H1 (cell line): ENCODE measurements at regions not wholly inside any gene's neighbourhood (a gene's known extent, or its start where the extent isn't known, plus 50 kb on each side); places are given as distances from the start of the nearest gene placed in this dataset.

ENCODE experiments used
- CTCF ChIA-PET: fragments of 300-600 bp; sonication (Branson Sonifier 250); formaldehyde crosslinking; loops from one replicate; lab custom pipeline; 2021; ENCODE audit not compliant: partially characterized antibody; lab: Charles Lee
- POLR2A ChIA-PET: fragments of 300-600 bp; sonication (Branson Sonifier 250); formaldehyde crosslinking; loops from one replicate; lab custom pipeline; 2021; ENCODE audit warnings: inconsistent platforms; ENCODE audit not compliant: partially characterized antibody; lab: Charles Lee
- DNase-seq, 2 experiments: peaks; one replicate each; pipeline versions ENCODE4 v3.0.0 to v3.0.0-alpha.2; 2010 to 2022; ENCODE audit warnings: low spot score in 2 of 2, low read depth in 1 of 2, mixed read lengths in 1 of 2
- FAIRE-seq: peaks from 2 replicates; lab custom pipeline; 2011; peaks lifted over from hg19 to GRCh38; lab: Jason Lieb, UNC
- H2AFZ ChIP-seq: 2 replicates; pipeline ENCODE4 v1.8.1; 2012; ENCODE audit warnings: low read length, inconsistent platforms
- H2AK5ac ChIP-seq: 2 replicates; pipeline ENCODE4 v1.6.1; 2013; ENCODE audit warnings: low read depth, low read length
- H2BK120ac ChIP-seq: replicated peaks from 2 replicates; pipeline ENCODE3; 2013; ENCODE audit warnings: low read depth, low read length, inconsistent platforms
- H2BK12ac ChIP-seq: 2 replicates; pipeline ENCODE4 v1.6.1; 2013; ENCODE audit warnings: low read depth, low read length
- H2BK15ac ChIP-seq: 2 replicates; pipeline ENCODE4 v1.6.1; 2013; ENCODE audit warnings: low read length
- H2BK20ac ChIP-seq: 2 replicates; pipeline ENCODE4 v1.6.1; 2013; ENCODE audit warnings: low read length
- H2BK5ac ChIP-seq: 2 replicates; pipeline ENCODE4 v1.6.1; 2013; ENCODE audit warnings: low read depth, low read length
- H3K14ac ChIP-seq: 2 replicates; pipeline ENCODE4 v1.6.1; 2013; ENCODE audit warnings: inconsistent platforms; ENCODE audit not compliant: insufficient read length
- H3K18ac ChIP-seq: 2 replicates; pipeline ENCODE4 v1.6.1; 2013; ENCODE audit warnings: low read length; ENCODE audit errors: extremely low read depth
- H3K23ac ChIP-seq: 2 replicates; pipeline ENCODE4 v1.6.1; 2013; ENCODE audit warnings: inconsistent platforms; ENCODE audit not compliant: insufficient read length
- H3K23me2 ChIP-seq: 2 replicates; pipeline ENCODE4 v1.6.1; 2013; ENCODE audit warnings: low read depth, low read length
- H3K27ac ChIP-seq: 2 replicates; pipeline ENCODE4 v1.6.1; 2011; ENCODE audit warnings: low read depth, low read length, inconsistent platforms
- H3K27me3 ChIP-seq, 4 experiments: replicated peaks in 1 of 4; 1 replicate in 1 of 4; 2 replicates in 3 of 4; pipeline versions ENCODE4 v1.6.1 to v1.8.1; 2011 to 2013; ENCODE audit warnings: low read length in 3 of 4, mild to moderate bottlenecking in 3 of 4, inconsistent platforms in 2 of 4, mixed read lengths in 2 of 4, moderate library complexity in 1 of 4; ENCODE audit not compliant: control insufficient read depth in 3 of 4, insufficient read depth in 3 of 4; ENCODE audit errors: extremely low read depth in 1 of 4
- H3K36me3 ChIP-seq, 4 experiments: 2 replicates each; pipeline versions ENCODE4 v1.6.1 to v1.8.1; 2011 to 2013; ENCODE audit warnings: mild to moderate bottlenecking in 4 of 4, low read length in 3 of 4, moderate library complexity in 2 of 4, control low read depth in 1 of 4, inconsistent platforms in 1 of 4; ENCODE audit not compliant: insufficient read depth in 4 of 4, control insufficient read depth in 2 of 4
- H3K4ac ChIP-seq: replicated peaks from 2 replicates; pipeline ENCODE3; 2013; ENCODE audit warnings: low read length, low read depth, mixed read lengths, inconsistent platforms; ENCODE audit not compliant: insufficient read length
- H3K4me1 ChIP-seq, 4 experiments: replicated peaks in 1 of 4; 1 replicate in 1 of 4; 2 replicates in 3 of 4; pipeline versions ENCODE4 v1.6.1 to v1.8.1; 2011 to 2013; ENCODE audit warnings: low read length in 3 of 4, inconsistent platforms in 2 of 4, mixed read lengths in 1 of 4; ENCODE audit not compliant: insufficient read depth in 4 of 4, control insufficient read depth in 3 of 4
- H3K4me2 ChIP-seq, 2 experiments: 2 replicates each; pipeline versions ENCODE4 v1.6.1 to v1.8.1; 2011 to 2013; ENCODE audit warnings: low read depth in 2 of 2, low read length in 2 of 2, control low read depth in 1 of 2, inconsistent platforms in 1 of 2, mild to moderate bottlenecking in 1 of 2; ENCODE audit not compliant: insufficient read depth in 1 of 2
- H3K4me3 ChIP-seq, 4 experiments: fragments of 200-600, 300-600 bp in 1 of 4; sonication (generic), shearing (Covaris generic), sonication (Bioruptor Twin) in 1 of 4; 2 replicates each; pipeline versions ENCODE4 v1.5.1 to v1.8.1; 2011 to 2016; ENCODE audit warnings: low read length in 4 of 4, low read depth in 3 of 4, control low read depth in 2 of 4, inconsistent platforms in 2 of 4, mild to moderate bottlenecking in 2 of 4, mixed read lengths in 1 of 4, moderate library complexity in 1 of 4; ENCODE audit not compliant: insufficient read depth in 2 of 4; ENCODE audit errors: extremely low read depth in 1 of 4
- H3K56ac ChIP-seq: replicated peaks from 2 replicates; pipeline ENCODE3; 2013; ENCODE audit warnings: low read depth, mild to moderate bottlenecking, mixed read lengths, low read length, inconsistent platforms; ENCODE audit not compliant: insufficient read length
- H3K79me1 ChIP-seq: 2 replicates; pipeline ENCODE4 v1.6.1; 2013; ENCODE audit warnings: low read depth, low read length, control low read depth
- H3K79me2 ChIP-seq, 2 experiments: 2 replicates each; pipeline versions ENCODE4 v1.6.1 to v1.8.1; 2012 to 2013; ENCODE audit warnings: low read length in 2 of 2, mild to moderate bottlenecking in 2 of 2, inconsistent platforms in 1 of 2; ENCODE audit not compliant: insufficient read depth in 2 of 2, control insufficient read depth in 1 of 2
- H3K9ac ChIP-seq, 4 experiments: replicated peaks in 1 of 4; 1 replicate in 1 of 4; 2 replicates in 3 of 4; pipeline versions ENCODE4 v1.6.1 to v1.8.1; 2011 to 2013; ENCODE audit warnings: low read depth in 3 of 4, low read length in 3 of 4, control low read depth in 2 of 4, mild to moderate bottlenecking in 2 of 4, moderate library complexity in 2 of 4, inconsistent platforms in 1 of 4; ENCODE audit errors: extremely low read depth in 1 of 4
- H3K9me3 ChIP-seq, 2 experiments: 2 replicates each; pipeline versions ENCODE4 v1.6.1 to v1.8.1; 2012 to 2013; ENCODE audit warnings: mild to moderate bottlenecking in 2 of 2, moderate library complexity in 2 of 2, control low read depth in 1 of 2, inconsistent platforms in 1 of 2, low read depth in 1 of 2, low read length in 1 of 2, mixed read lengths in 1 of 2; ENCODE audit not compliant: insufficient read depth in 2 of 2
- H4K20me1 ChIP-seq, 2 experiments: replicated peaks in 1 of 2; 2 replicates each; pipeline versions ENCODE3 to v1.8.1; 2011 to 2013; ENCODE audit warnings: inconsistent platforms in 2 of 2, low read length in 2 of 2, mild to moderate bottlenecking in 1 of 2; ENCODE audit not compliant: insufficient read depth in 2 of 2, control insufficient read depth in 1 of 2
- H4K5ac ChIP-seq: 2 replicates; pipeline ENCODE4 v1.6.1; 2013; ENCODE audit warnings: low read length, low read depth, mixed read lengths, inconsistent platforms; ENCODE audit not compliant: insufficient read length
- H4K8ac ChIP-seq: 2 replicates; pipeline ENCODE4 v1.8.0; 2013; ENCODE audit warnings: mild to moderate bottlenecking, moderate library complexity, low read length, inconsistent platforms; ENCODE audit not compliant: insufficient read depth; ENCODE audit errors: extremely low read depth
- H4K91ac ChIP-seq: replicated peaks from 2 replicates; pipeline ENCODE3; 2013; ENCODE audit warnings: low read length, mixed read lengths, inconsistent platforms; ENCODE audit not compliant: insufficient read length
- WGBS, 2 experiments: shearing (Covaris generic) in 1 of 2; methylation state at CpG; one replicate each; pipeline versions ENCODE4 v1.1.6 to v1.1.7; 2013 to 2015; ENCODE audit warnings: low lambda C conversion rate in 2 of 2, mixed read lengths in 2 of 2, inconsistent platforms in 1 of 2, low coverage in 1 of 2, missing lambda C conversion rate in 1 of 2; ENCODE audit not compliant: insufficient replicate concordance in 2 of 2, insufficient coverage in 1 of 2, insufficient read length in 1 of 2; ENCODE audit errors: extremely low coverage in 1 of 2, missing lambda C conversion rate in 1 of 2; 5-methylcytosine and 5-hydroxymethylcytosine counted together

DNA sequence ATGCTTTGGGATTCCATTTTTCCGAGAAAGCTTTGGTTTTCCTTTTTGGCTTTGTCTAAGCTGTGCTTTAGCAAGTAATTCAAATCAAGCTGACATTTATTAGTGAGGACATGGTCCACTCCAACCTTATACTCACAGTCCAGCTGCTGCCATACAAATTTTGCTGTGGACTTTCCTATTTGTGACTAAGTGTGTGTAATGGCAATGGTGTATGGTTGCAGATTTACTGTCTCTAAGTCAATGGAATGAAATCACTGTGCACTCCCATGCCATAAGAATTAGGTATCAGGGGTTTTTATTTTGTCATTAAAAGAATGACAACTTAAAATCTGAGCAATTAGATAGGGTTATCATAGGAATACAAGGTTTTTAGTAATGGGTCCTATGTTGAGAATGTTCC lies 530.0 kb downstream of the CCDC171 start:
- no peak overlapping the region for H3K4ac ChIP-seq
- no peak overlapping the region for H2BK15ac ChIP-seq
- no peak overlapping the region for H2AK5ac ChIP-seq
- H3K27me3 ChIP-seq = no peaks in the 10 kb centered on the region
- no peak overlapping the region for H3K27ac ChIP-seq
- no peak overlapping the region for H4K5ac ChIP-seq
- no peaks in the 10 kb centered on the region for H3K4me1 ChIP-seq
- FAIRE-seq = no peak
- H4K20me1 ChIP-seq = no peaks in the 10 kb centered on the region
- no peak overlapping the region for H3K4me3 ChIP-seq
- no peak overlapping the region for H2BK20ac ChIP-seq
- H4K8ac ChIP-seq = no peak overlapping the region
- H3K9ac ChIP-seq = no peak overlapping the region
- no peak overlapping the region for H3K14ac ChIP-seq
- POLR2A ChIA-PET = interaction anchor here (0.7 kb wide), 1 partner anchor 72 kb away, joined by 3 read pairs; no protein-coding TSS in a partner anchor
- H3K36me3 ChIP-seq = no peaks in the 10 kb centered on the region
- WGBS, 2 experiments = 78% methylated on average over 1 of the region's 1 CpG; no CpG with 5 or more reads in 1 of the 2 experiments
- no peak overlapping the region for H2BK12ac ChIP-seq
- CTCF ChIA-PET = interaction anchor here (0.6 to 2.3 kb wide), 5 partner anchors 20 to 50 kb away, joined by 3 to 7 read pairs (median 4); no protein-coding TSS in a partner anchor
- H3K23ac ChIP-seq = no peak overlapping the region
- DNase-seq = no peak
- no peaks in the 10 kb centered on the region for H3K79me1 ChIP-seq
- no peak overlapping the region for H4K91ac ChIP-seq
- no peak overlapping the region for H3K4me2 ChIP-seq
- H3K56ac ChIP-seq = no peak overlapping the region
- H3K79me2 ChIP-seq = no peaks in the 10 kb centered on the region
- H2BK120ac ChIP-seq = no peak overlapping the region
- no peaks in the 10 kb centered on the region for H3K9me3 ChIP-seq
- no peak overlapping the region for H2BK5ac ChIP-seq
- H3K23me2 ChIP-seq = no peaks in the 10 kb centered on the region
- H3K18ac ChIP-seq = no peak overlapping the region
- no peak overlapping the region for H2AFZ ChIP-seq
